Adrenal gland (tissue), 9 donors: ENCODE measurements at regions not wholly inside any gene's neighbourhood (a gene's known extent, or its start where the extent isn't known, plus 50 kb on each side); places are given as distances from the start of the nearest gene placed in this dataset.

Source experiments
- DNase-seq, 7 donors: peaks; one replicate each; pipeline ENCODE4 v3.0.0-alpha.2; 2019 to 2020
- H3K27ac ChIP-seq, 5 donors: fragments of 200-600 bp; sonication (generic) in 4 of 5; 1 replicate in 3 of 5; 2 replicates in 2 of 5; pipeline versions ENCODE4 v1.5.1 to v1.8.0; 2016 to 2020; ENCODE audit warnings: mild to moderate bottlenecking in 1 of 5
- H3K27me3 ChIP-seq: fragments of 200-600 bp; 2 replicates; pipeline ENCODE4 v1.8.0; 2021
- H3K36me3 ChIP-seq, 2 donors: fragments of 200-600 bp; replicated peaks in 1 of 2; 1 replicate in 1 of 2; 2 replicates in 1 of 2; pipeline versions ENCODE4 v1.5.1 to v1.8.0; 2018 to 2022
- H3K4me1 ChIP-seq, 2 donors: fragments of 200-600 bp; replicated peaks in 1 of 2; 1 replicate in 1 of 2; 2 replicates in 1 of 2; pipeline versions ENCODE4 v1.5.1 to v1.8.0; 2018 to 2021
- H3K4me3 ChIP-seq, 4 donors: fragments of 200-600 bp; sonication (generic) in 3 of 4; one replicate each; pipeline ENCODE4 v1.5.1; 2016 to 2018
- H3K9me3 ChIP-seq, 3 donors: fragments of 200-600 bp; sonication (generic) in 1 of 3; replicated peaks in 1 of 3; 1 replicate in 2 of 3; 2 replicates in 1 of 3; pipeline versions ENCODE4 v1.5.1 to v1.8.0; 2016 to 2021
- CTCF ChIP-seq, 6 experiments: fragments of 450-650 bp in 4 of 6; fragments of 200-600 bp in 2 of 6; sonication (generic) in 1 of 6; IDR thresholded peaks; 1 replicate in 5 of 6; 2 replicates in 1 of 6; pipeline versions ENCODE4 v1.5.1 to v1.8.0; 2016 to 2021; ENCODE audit warnings: antibody characterized with exemption in 6 of 6, mild to moderate bottlenecking in 2 of 6, moderate library complexity in 1 of 6
- POLR2A ChIP-seq, 2 donors: fragments of 450-650 bp; IDR thresholded peaks; one replicate each; pipeline ENCODE4 v1.6.1; 2017; ENCODE audit warnings: antibody characterized with exemption in 2 of 2, mild to moderate bottlenecking in 2 of 2, moderate library complexity in 1 of 2
- WGBS, 4 donors: extraction: QIAGEN DNeasy Blood & Tissue Kit in 2 of 4; methylation state at CpG; one replicate each; pipeline versions ENCODE4 v1.1.5 to v1.1.7; 2013 to 2017; 5-methylcytosine and 5-hydroxymethylcytosine counted together
- intact Hi-C, 2 donors: fragments of 100-400 bp; cut with DNase I; formaldehyde crosslinking; loops; one replicate each; pipeline versions ENCODE4 v1.14.1 to v1.15.0; 2022 to 2023
- donor health status: healthy with polysubstance abuse.
- donor health status: Bipolar disorder and iron deficiency.
- donor health status: DM: yes; HTN: yes; CAD: no.
- donor health status: DM: no; HTN: no; CAD: no.
- donor health status: DM: no; HTN: no; CAD: no.

- Histone ChIP-seq H3K27ac (peak overlapping the region in 1 of 5 donors; percentile 35), H3K4me1 (peaks cover 4 to 19% of the 10 kb centered on the region in 2 donors), H3K9me3 (no peaks in the 10 kb centered on the region), H3K4me3 (no peak overlapping the region), H3K36me3 (peaks cover 0 to 9% of the 10 kb centered on the region in 2 donors), H3K27me3 (no peaks in the 10 kb centered on the region)
- DNase-seq, result no peak
- 71 to 76% (median 75%) methylated on average over 4 of the region's 4 CpGs for WGBS, 4 donors
- TF ChIP-seq POLR2A (IDR thresholded peaks at IDR 0.05) (no peak), CTCF (IDR thresholded peaks at IDR 0.05) (no peak)
- intact Hi-C loops, result no loop called here
Measured at GRCh38 chr12:115306380-115306779, 622.4 kb upstream of the TBX3 start.

GRCh38 chr12:115305867-115306266 lies 621.9 kb upstream of the TBX3 start:
- WGBS, 4 donors, result 88 to 94% (median 90%) methylated on average over 3 of the region's 3 CpGs
- Histone ChIP-seq H3K27me3 (no peaks in the 10 kb centered on the region), H3K4me1 (peaks cover 4 to 19% of the 10 kb centered on the region in 2 donors), H3K27ac (peak overlapping the region in 1 of 5 donors; percentile 11), H3K36me3 (peaks cover 0 to 9% of the 10 kb centered on the region in 2 donors), H3K9me3 (no peaks in the 10 kb centered on the region), H3K4me3 (no peak overlapping the region)
- intact Hi-C loops, result no loop called here
- TF ChIP-seq CTCF (IDR thresholded peaks at IDR 0.05) (no peak), POLR2A (IDR thresholded peaks at IDR 0.05) (no peak)
- no peak for DNase-seq

GRCh38 chr12:115305275-115305674 lies 621.3 kb upstream of the TBX3 start:
- H3K27me3 ChIP-seq, result no peaks in the 10 kb centered on the region
- WGBS, 4 donors, result 91 to 97% (median 93%) methylated on average over 4 of the region's 4 CpGs
- peaks cover 0 to 8% of the 10 kb centered on the region in 2 donors for H3K36me3 ChIP-seq
- DNase-seq, result no peak
- no peak overlapping the region for H3K4me3 ChIP-seq
- peaks cover 4 to 19% of the 10 kb centered on the region in 2 donors for H3K4me1 ChIP-seq
- intact Hi-C loops, result no loop called here
- H3K27ac ChIP-seq, result peak overlapping the region in 1 of 5 donors; percentile 11
- TF ChIP-seq CTCF (IDR thresholded peaks at IDR 0.05) (no peak), POLR2A (IDR thresholded peaks at IDR 0.05) (no peak)
- no peaks in the 10 kb centered on the region for H3K9me3 ChIP-seq

GRCh38 chr12:115303723-115304309 lies 619.8 kb upstream of the TBX3 start:
- no peaks in the 10 kb centered on the region for H3K9me3 ChIP-seq
- TF ChIP-seq POLR2A (IDR thresholded peaks at IDR 0.05) (no peak), CTCF (IDR thresholded peaks at IDR 0.05) (peak in 1 of 6 experiments; percentile 25)
- H3K36me3 ChIP-seq, result no peaks in the 10 kb centered on the region
- 40 to 43% (median 42%) methylated on average over 4 of the region's 4 CpGs for WGBS, 4 donors
- DNase-seq, result peak in 5 of 7 donors; percentile 38 to 59 (median 52)
- H3K4me3 ChIP-seq, result no peak overlapping the region
- H3K27me3 ChIP-seq, result no peaks in the 10 kb centered on the region
- peaks cover 4 to 19% of the 10 kb centered on the region in 2 donors for H3K4me1 ChIP-seq
- intact Hi-C loops, result no loop called here
- H3K27ac ChIP-seq, result peak overlapping the region in 2 of 5 donors; percentile 4 to 32
